K562 (cell line): ENCODE measurements at regions not wholly inside any gene's neighbourhood (a gene's known extent, or its start where the extent isn't known, plus 50 kb on each side); places are given as distances from the start of the nearest gene placed in this dataset.

Source experiments
- ATAC-seq: fragments of 200-7000 bp; cut with Tn5 transposase; 3 replicates; pipeline ENCODE4 v1.9.1; 2020; ENCODE audit warnings: moderate library complexity
- BruUV-seq: library from RNA; stranded (reverse); fragments of 400-500 nt; replicated peaks from 2 replicates; lab custom pipeline; 2021; lab: Mats Ljungman, UMichigan
- CTCF ChIA-PET: fragments of 300-600 bp; formaldehyde crosslinking; extraction: SDS; loops from one replicate; lab custom pipeline; 2021; ENCODE audit warnings: low intra/inter-chr PET ratio; lab: Yijun Ruan, JAX
- POLR2A ChIA-PET: fragments of 300-600, 350-650 bp; sonication (Branson Sonifier 250); formaldehyde crosslinking; extraction: SDS; loops from one replicate; lab custom pipeline; 2021; ENCODE audit warnings: antibody characterized with exemption, inconsistent platforms; lab: Yijun Ruan, JAX
- DNase-seq, 4 experiments: peaks; one replicate each; pipeline versions ENCODE4 v3.0.0 to v3.0.0-alpha.2; 2011 to 2018; ENCODE audit warnings: low spot score in 3 of 4, mixed read lengths in 3 of 4; ENCODE audit errors: extremely low read depth in 1 of 4
- FAIRE-seq: peaks from 2 replicates; lab custom pipeline; 2011; peaks lifted over from hg19 to GRCh38; lab: Jason Lieb, UNC
- H2AFZ ChIP-seq: 2 replicates; pipeline ENCODE4 v1.6.0; 2011; ENCODE audit warnings: low read depth, low read length, control low read depth, inconsistent platforms
- H3K27ac ChIP-seq: fragments of 200-600 bp; 3 replicates; pipeline ENCODE4 v1.8.0; 2011; ENCODE audit warnings: low read depth, mild to moderate bottlenecking, control low read depth, inconsistent platforms, low read length, moderate library complexity, mixed read lengths; ENCODE audit errors: extremely low read depth
- H3K27me3 ChIP-seq, 2 experiments: fragments of 300-600 bp in 1 of 2; 2 replicates in 1 of 2; 3 replicates in 1 of 2; pipeline versions ENCODE4 v1.6.0 to v1.8.0; 2011; ENCODE audit warnings: inconsistent platforms in 2 of 2, low read length in 2 of 2, mild to moderate bottlenecking in 1 of 2, mixed read lengths in 1 of 2, moderate library complexity in 1 of 2; ENCODE audit not compliant: control insufficient read depth in 2 of 2, insufficient read depth in 2 of 2
- H3K36me3 ChIP-seq: fragments of 300-600 bp; 3 replicates; pipeline ENCODE4 v1.8.0; 2011; ENCODE audit warnings: mild to moderate bottlenecking, low read length, inconsistent platforms; ENCODE audit not compliant: control insufficient read depth, insufficient read depth
- H3K4me1 ChIP-seq, 2 experiments: fragments of 200-600 bp in 1 of 2; replicated peaks in 1 of 2; 2 replicates in 1 of 2; 3 replicates in 1 of 2; pipeline versions ENCODE4 v1.5.1 to v1.8.0; 2011; ENCODE audit warnings: inconsistent platforms in 2 of 2, low read length in 2 of 2, mild to moderate bottlenecking in 1 of 2, mixed read lengths in 1 of 2, moderate library complexity in 1 of 2; ENCODE audit not compliant: control insufficient read depth in 2 of 2, insufficient read depth in 2 of 2
- H3K4me2 ChIP-seq: 2 replicates; pipeline ENCODE4 v1.6.1; 2011; ENCODE audit warnings: low read length, control low read depth, inconsistent platforms, mixed read lengths; ENCODE audit not compliant: insufficient read depth
- H3K4me3 ChIP-seq: fragments of 200-600 bp; sonication (generic), shearing (Covaris generic); 2 replicates; pipeline ENCODE4 v1.5.1; 2016; ENCODE audit warnings: control low read depth, inconsistent platforms
- H3K79me2 ChIP-seq: fragments of 200-600 bp; 3 replicates; pipeline ENCODE4 v1.8.0; 2011; ENCODE audit warnings: low read length, inconsistent platforms; ENCODE audit not compliant: control insufficient read depth, insufficient read depth
- H3K9ac ChIP-seq, 2 experiments: 2 replicates each; pipeline versions ENCODE4 v1.6.0 to v1.6.1; 2011; ENCODE audit warnings: low read depth in 2 of 2, low read length in 2 of 2, control low read depth in 1 of 2, inconsistent platforms in 1 of 2, mild to moderate bottlenecking in 1 of 2, mixed read lengths in 1 of 2; ENCODE audit not compliant: insufficient read depth in 1 of 2
- H3K9me1 ChIP-seq: one replicate; pipeline ENCODE4 v1.6.0; 2011; ENCODE audit warnings: inconsistent platforms, mild to moderate bottlenecking, low read length, moderate library complexity; ENCODE audit not compliant: control insufficient read depth, insufficient read depth
- H3K9me3 ChIP-seq: replicated peaks from 2 replicates; pipeline ENCODE4 v1.5.1; 2011; ENCODE audit warnings: low read depth, low read length, inconsistent platforms; ENCODE audit not compliant: control insufficient read depth, insufficient read depth
- H4K20me1 ChIP-seq: replicated peaks from 2 replicates; pipeline ENCODE4 v1.6.1; 2011; ENCODE audit warnings: low read length, inconsistent platforms, mixed read lengths; ENCODE audit not compliant: control insufficient read depth, insufficient read depth
- CBFA2T3 ChIP-seq: fragments of 450-650 bp; IDR thresholded peaks from 2 replicates; pipeline ENCODE4 v1.6.1; 2017
- ZBTB40 ChIP-seq, 2 experiments: fragments of 450-650 bp in 1 of 2; sonication (generic) in 1 of 2; formaldehyde crosslinking in 1 of 2; IDR thresholded peaks; 2 replicates each; pipeline versions ENCODE4 v1.7.1 to v1.9.0; 2016 to 2022; ENCODE audit warnings: inconsistent platforms in 1 of 2, mild to moderate bottlenecking in 1 of 2, missing genetic modification reagents in 1 of 2
- WGBS: fragments of 100-300 bp; shearing (Covaris generic); methylation state at CpG from one replicate; pipeline ENCODE4 v1.1.6; 2016; ENCODE audit warnings: low coverage, mixed read lengths; ENCODE audit not compliant: insufficient coverage; ENCODE audit errors: missing lambda C conversion rate; 5-methylcytosine and 5-hydroxymethylcytosine counted together
- in situ Hi-C: fragments of 300-500 bp; cut with MboI; formaldehyde crosslinking; loops from 4 replicates; pipeline ENCODE4 v1.15.0; 2018; ENCODE audit warnings: inconsistent platforms, mixed read lengths
- intact Hi-C: fragments of 100-400 bp; cut with micrococcal nuclease; formaldehyde crosslinking; loops from 2 replicates; pipeline ENCODE4 v1.14.2; 2022

- H3K36me3 ChIP-seq = no peaks in the 10 kb centered on the region
- H3K4me2 ChIP-seq = no peak overlapping the region
- in situ Hi-C loops (loop anchor here (5.0 kb wide), 1 partner anchor 289 kb away; no protein-coding TSS in a partner anchor), intact Hi-C loops (loop anchor here (5.0 kb wide), 1 partner anchor 289 kb away; no protein-coding TSS in a partner anchor)
- BruUV-seq = no TSS peak
- peaks cover 2 to 32% of the 10 kb centered on the region in 2 experiments; a peak in 4 of 5 replicates for H3K27me3 ChIP-seq
- no peaks in the 10 kb centered on the region for H3K9me3 ChIP-seq
- TF ChIP-seq ZBTB40 (IDR thresholded peaks at IDR 0.05) (peak; percentile 88), ZBTB40 (CRISPR knock-in tag; IDR thresholded peaks at IDR 0.05) (peak; percentile 72), CBFA2T3 (no peak)
- no peaks in the 10 kb centered on the region for H4K20me1 ChIP-seq
- DNase-seq = no peak
- no peak overlapping the region for H2AFZ ChIP-seq
- ATAC-seq = no peak
- WGBS = 0% methylated on average over 9 of the region's 9 CpGs
- H3K9me1 ChIP-seq = no peaks in the 10 kb centered on the region
- no peak overlapping the region for H3K27ac ChIP-seq
- no peak for FAIRE-seq
- H3K4me1 ChIP-seq = no peaks in the 10 kb centered on the region; a peak in 1 of 5 replicates
- no peak overlapping the region for H3K4me3 ChIP-seq
- no peaks in the 10 kb centered on the region for H3K79me2 ChIP-seq
- CTCF ChIA-PET = interaction anchor here (3.9 kb wide), 1 partner anchor 270 kb away, joined by 27 read pairs; no protein-coding TSS in a partner anchor
- no peak overlapping the region for H3K9ac ChIP-seq
- POLR2A ChIA-PET = no interaction called here
Observed at GRCh38 chr7:3156508-3156907, 112.8 kb upstream of the CARD11 start.
